ENCODE measurements at regions not wholly inside any gene's neighbourhood (a gene's known extent, or its start where the extent isn't known, plus 50 kb on each side); places are given as distances from the start of the nearest gene placed in this dataset.
A peak's percentile ranks its signal among the peaks of the same experiment; 100 is the strongest.

- Histone ChIP-seq H3K4me3 (no peak overlapping the region), H3K9me3 (no peaks in the 10 kb centered on the region), H3K36me3 (no peaks in the 10 kb centered on the region), H3K4me1 (no peaks in the 10 kb centered on the region), H3K27me3 (no peaks in the 10 kb centered on the region), H3K27ac (no peak overlapping the region)
- intact Hi-C loops (cut with DNase I) = no loop called here
- ATAC-seq = no peak
- no peak for DNase-seq
- TF ChIP-seq POLR2A (IDR thresholded peaks at IDR 0.05) = no peak
- no peak for TF ChIP-seq CTCF (IDR thresholded peaks at IDR 0.05)
Measured at GRCh38 chr6:91717094-91717493, 1130.2 kb upstream of the MAP3K7 start.

DNA sequence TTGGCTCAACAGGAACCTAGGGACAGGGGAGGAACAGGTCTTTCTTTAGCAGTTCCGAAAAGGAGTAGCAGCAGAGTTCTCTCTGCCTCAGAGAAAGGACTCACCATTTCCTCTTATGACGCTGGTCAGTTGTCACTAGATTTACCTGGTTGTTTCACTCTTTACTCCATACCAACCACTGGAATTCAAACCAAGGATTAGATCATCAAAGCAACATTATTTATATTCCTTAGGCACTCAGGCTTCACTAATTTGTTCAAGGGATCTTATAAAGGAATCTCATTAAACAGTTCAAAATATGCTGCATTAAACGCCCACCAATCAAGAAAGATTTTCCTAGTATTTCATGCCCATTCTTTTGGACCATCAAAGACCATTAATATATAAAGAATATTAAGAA lies 1129.5 kb upstream of the MAP3K7 start:
- WGBS, 4 donors = 84 to 91% (median 85%) methylated on average over 3 of the region's 3 CpGs
- no peaks in the 10 kb centered on the region for H3K36me3 ChIP-seq
- H3K27me3 ChIP-seq = no peaks in the 10 kb centered on the region
- no peak for DNase-seq
- no peak for ATAC-seq
- H3K4me1 ChIP-seq = no peaks in the 10 kb centered on the region
- TF ChIP-seq POLR2A (IDR thresholded peaks at IDR 0.05) (no peak), CTCF (IDR thresholded peaks at IDR 0.05) (no peak)
- no peaks in the 10 kb centered on the region for H3K9me3 ChIP-seq
- no peak overlapping the region for H3K27ac ChIP-seq
- intact Hi-C loops (cut with DNase I) = no loop called here
- peak overlapping the region in 1 of 12 donors; percentile 5 for H3K4me3 ChIP-seq

DNA sequence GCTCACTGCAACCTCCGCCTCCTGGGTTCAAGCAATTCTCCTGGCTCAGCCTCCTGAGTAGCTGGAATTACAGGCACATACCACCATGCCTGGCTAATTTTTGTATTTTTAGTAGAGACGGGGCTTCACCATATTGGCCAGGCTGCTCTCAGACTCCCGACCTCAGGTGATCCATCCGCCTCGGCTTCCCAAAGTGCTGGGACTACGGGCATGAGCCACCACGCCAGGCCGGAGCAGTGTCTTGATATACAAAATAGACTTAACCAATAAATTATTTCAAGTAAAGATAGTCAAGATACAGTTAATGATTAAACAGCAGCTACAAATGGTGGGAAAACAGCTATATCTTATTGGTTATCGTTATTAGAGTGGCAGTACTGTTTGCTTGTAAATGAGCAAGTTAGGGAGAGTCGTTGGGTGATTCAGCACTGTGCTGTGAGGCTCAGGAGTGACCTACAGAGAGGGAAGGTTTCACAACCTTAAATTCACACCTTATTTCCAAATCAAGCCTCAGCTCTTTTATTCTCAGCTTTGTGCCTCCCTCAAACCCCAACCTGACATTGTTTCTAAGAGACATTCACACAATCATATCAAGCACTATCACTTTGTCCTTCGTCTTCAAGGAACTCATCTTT lies 1128.4 kb upstream of the MAP3K7 start:
- no peak overlapping the region for H3K4me3 ChIP-seq
- intact Hi-C loops (cut with DNase I) = no loop called here
- no peaks in the 10 kb centered on the region for H3K9me3 ChIP-seq
- no peak for TF ChIP-seq POLR2A (IDR thresholded peaks at IDR 0.05)
- H3K36me3 ChIP-seq = no peaks in the 10 kb centered on the region
- DNase-seq = no peak
- no peaks in the 10 kb centered on the region for H3K27me3 ChIP-seq
- H3K27ac ChIP-seq = no peak overlapping the region
- ATAC-seq = no peak
- no peaks in the 10 kb centered on the region for H3K4me1 ChIP-seq
- 90 to 93% (median 92%) methylated on average over 11 of the region's 11 CpGs for WGBS, 4 donors

DNA sequence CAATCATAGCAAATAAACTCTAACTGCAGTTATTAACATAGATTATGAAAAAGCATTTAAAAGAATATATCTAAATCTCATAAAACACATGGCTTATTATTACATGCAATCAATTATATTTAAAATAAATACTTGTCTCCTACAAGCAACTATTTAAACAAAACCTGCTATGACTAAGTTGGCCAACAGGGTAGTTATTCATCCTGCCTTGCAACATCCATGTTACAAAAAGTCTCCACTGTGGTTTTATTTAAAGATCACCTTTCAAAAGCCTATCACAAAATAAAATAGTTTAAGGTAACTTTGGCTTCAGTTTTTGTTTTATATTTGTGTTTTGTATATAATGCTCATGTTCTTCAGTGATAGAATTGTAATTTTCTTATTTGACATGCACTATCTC lies 1127.0 kb upstream of the MAP3K7 start:
- no peak for TF ChIP-seq CTCF (IDR thresholded peaks at IDR 0.05)
- no peak for TF ChIP-seq POLR2A (IDR thresholded peaks at IDR 0.05)
- Histone ChIP-seq H3K4me1 (no peaks in the 10 kb centered on the region), H3K27me3 (no peaks in the 10 kb centered on the region), H3K4me3 (no peak overlapping the region), H3K27ac (no peak overlapping the region), H3K36me3 (no peaks in the 10 kb centered on the region), H3K9me3 (no peaks in the 10 kb centered on the region)
- ATAC-seq = no peak
- intact Hi-C loops (cut with DNase I) = no loop called here
- DNase-seq = no peak

DNA sequence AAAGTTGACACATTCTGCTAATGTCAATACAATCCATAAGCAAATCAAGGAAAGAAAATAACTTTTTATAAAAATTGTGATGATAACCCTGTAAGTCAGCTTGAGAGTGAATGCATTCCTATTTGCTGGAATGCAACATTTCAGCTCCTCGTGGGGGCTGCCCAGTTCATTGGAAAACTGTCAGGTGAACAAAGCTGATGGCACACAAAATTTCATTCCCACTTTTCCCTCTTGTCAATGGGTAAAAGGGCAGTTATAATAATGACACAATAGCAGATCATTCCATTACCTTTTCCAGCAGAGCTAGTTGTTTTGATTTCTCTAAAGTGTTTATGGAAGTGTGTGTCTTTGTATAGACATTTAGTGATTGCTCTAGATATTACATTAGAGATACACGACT lies 1124.6 kb upstream of the MAP3K7 start:
- no peak overlapping the region for H3K4me3 ChIP-seq
- 72 to 81% (median 76%) methylated on average over 2 of the region's 2 CpGs for WGBS, 4 donors
- no peaks in the 10 kb centered on the region for H3K27me3 ChIP-seq
- H3K4me1 ChIP-seq = no peaks in the 10 kb centered on the region
- ATAC-seq = no peak
- TF ChIP-seq POLR2A (IDR thresholded peaks at IDR 0.05) (no peak), CTCF (IDR thresholded peaks at IDR 0.05) (no peak)
- H3K27ac ChIP-seq = no peak overlapping the region
- DNase-seq = no peak
- H3K36me3 ChIP-seq = no peaks in the 10 kb centered on the region
- H3K9me3 ChIP-seq = no peaks in the 10 kb centered on the region
- intact Hi-C loops (cut with DNase I) = no loop called here
